ENCODE measurements at regions not wholly inside any gene's neighbourhood (a gene's known extent, or its start where the extent isn't known, plus 50 kb on each side); places are given as distances from the start of the nearest gene placed in this dataset.

GRCh38 chr12:114932806-114933205 lies 248.8 kb upstream of the TBX3 start:
- no peak for TF ChIP-seq RAD21 (IDR thresholded peaks at IDR 0.05; ENCODE audit: low read depth)
- TF ChIP-seq, protein P1, sequence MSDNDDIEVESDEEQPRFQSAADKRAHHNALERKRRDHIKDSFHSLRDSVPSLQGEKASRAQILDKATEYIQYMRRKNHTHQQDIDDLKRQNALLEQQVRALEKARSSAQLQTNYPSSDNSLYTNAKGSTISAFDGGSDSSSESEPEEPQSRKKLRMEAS (IDR thresholded peaks at IDR 0.05), result no peak
- TF ChIP-seq FOXM1 (IDR thresholded peaks at IDR 0.05; ENCODE audit: borderline replicate concordance, low read depth), result no peak
- no peak for TF ChIP-seq ZBTB7A (IDR thresholded peaks at IDR 0.05; ENCODE audit: low read depth)
- no peak for TF ChIP-seq EP300 (IDR thresholded peaks at IDR 0.05; ENCODE audit: borderline replicate concordance)
- TF ChIP-seq CEBPB (IDR thresholded peaks at IDR 0.05), result no peak
- no peak for TF ChIP-seq YY1 (IDR thresholded peaks at IDR 0.05; ENCODE audit: low read depth)
- no peak for TF ChIP-seq USF1 (IDR thresholded peaks at IDR 0.05)
- TF ChIP-seq EGR1 (IDR thresholded peaks at IDR 0.05), result no peak
- TF ChIP-seq TAF1 (IDR thresholded peaks at IDR 0.05; ENCODE audit: low read depth), result no peak
- no peak for TF ChIP-seq TCF12 (IDR thresholded peaks at IDR 0.05; ENCODE audit: low read depth)
- TF ChIP-seq, protein P2, sequence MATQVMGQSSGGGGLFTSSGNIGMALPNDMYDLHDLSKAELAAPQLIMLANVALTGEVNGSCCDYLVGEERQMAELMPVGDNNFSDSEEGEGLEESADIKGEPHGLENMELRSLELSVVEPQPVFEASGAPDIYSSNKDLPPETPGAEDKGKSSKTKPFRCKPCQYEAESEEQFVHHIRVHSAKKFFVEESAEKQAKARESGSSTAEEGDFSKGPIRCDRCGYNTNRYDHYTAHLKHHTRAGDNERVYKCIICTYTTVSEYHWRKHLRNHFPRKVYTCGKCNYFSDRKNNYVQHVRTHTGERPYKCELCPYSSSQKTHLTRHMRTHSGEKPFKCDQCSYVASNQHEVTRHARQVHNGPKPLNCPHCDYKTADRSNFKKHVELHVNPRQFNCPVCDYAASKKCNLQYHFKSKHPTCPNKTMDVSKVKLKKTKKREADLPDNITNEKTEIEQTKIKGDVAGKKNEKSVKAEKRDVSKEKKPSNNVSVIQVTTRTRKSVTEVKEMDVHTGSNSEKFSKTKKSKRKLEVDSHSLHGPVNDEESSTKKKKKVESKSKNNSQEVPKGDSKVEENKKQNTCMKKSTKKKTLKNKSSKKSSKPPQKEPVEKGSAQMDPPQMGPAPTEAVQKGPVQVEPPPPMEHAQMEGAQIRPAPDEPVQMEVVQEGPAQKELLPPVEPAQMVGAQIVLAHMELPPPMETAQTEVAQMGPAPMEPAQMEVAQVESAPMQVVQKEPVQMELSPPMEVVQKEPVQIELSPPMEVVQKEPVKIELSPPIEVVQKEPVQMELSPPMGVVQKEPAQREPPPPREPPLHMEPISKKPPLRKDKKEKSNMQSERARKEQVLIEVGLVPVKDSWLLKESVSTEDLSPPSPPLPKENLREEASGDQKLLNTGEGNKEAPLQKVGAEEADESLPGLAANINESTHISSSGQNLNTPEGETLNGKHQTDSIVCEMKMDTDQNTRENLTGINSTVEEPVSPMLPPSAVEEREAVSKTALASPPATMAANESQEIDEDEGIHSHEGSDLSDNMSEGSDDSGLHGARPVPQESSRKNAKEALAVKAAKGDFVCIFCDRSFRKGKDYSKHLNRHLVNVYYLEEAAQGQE (IDR thresholded peaks at IDR 0.05; ENCODE audit: low read depth), result no peak
- TF ChIP-seq CREB1 (IDR thresholded peaks at IDR 0.05; ENCODE audit: low read depth), result no peak
- TF ChIP-seq NFIC (IDR thresholded peaks at IDR 0.05), result no peak
- TF ChIP-seq TEAD4 (IDR thresholded peaks at IDR 0.05), result no peak

GRCh38 chr12:114931025-114931424 lies 247.1 kb upstream of the TBX3 start:
- TF ChIP-seq, protein P2 (IDR thresholded peaks at IDR 0.05; ENCODE audit: low read depth), result no peak
- TF ChIP-seq ZBTB7A (IDR thresholded peaks at IDR 0.05; ENCODE audit: low read depth), result no peak
- no peak for TF ChIP-seq EP300 (IDR thresholded peaks at IDR 0.05; ENCODE audit: borderline replicate concordance)
- TF ChIP-seq TCF12 (IDR thresholded peaks at IDR 0.05; ENCODE audit: low read depth), result no peak
- no peak for TF ChIP-seq NFIC (IDR thresholded peaks at IDR 0.05)
- no peak for TF ChIP-seq FOXM1 (IDR thresholded peaks at IDR 0.05; ENCODE audit: borderline replicate concordance, low read depth)
- no peak for TF ChIP-seq USF1 (IDR thresholded peaks at IDR 0.05)
- no peak for TF ChIP-seq YY1 (IDR thresholded peaks at IDR 0.05; ENCODE audit: low read depth)
- no peak for TF ChIP-seq CEBPB (IDR thresholded peaks at IDR 0.05)
- TF ChIP-seq RAD21 (IDR thresholded peaks at IDR 0.05; ENCODE audit: low read depth), result no peak
- TF ChIP-seq TEAD4 (IDR thresholded peaks at IDR 0.05), result no peak
- no peak for TF ChIP-seq EGR1 (IDR thresholded peaks at IDR 0.05)
- TF ChIP-seq CREB1 (IDR thresholded peaks at IDR 0.05; ENCODE audit: low read depth), result no peak
- TF ChIP-seq, protein P1 (IDR thresholded peaks at IDR 0.05), result no peak
- TF ChIP-seq TAF1 (IDR thresholded peaks at IDR 0.05; ENCODE audit: low read depth), result no peak

GRCh38 chr12:114926341-114926740 lies 242.4 kb upstream of the TBX3 start:
- no peak for TF ChIP-seq ZBTB7A (IDR thresholded peaks at IDR 0.05; ENCODE audit: low read depth)
- TF ChIP-seq, protein P2 (IDR thresholded peaks at IDR 0.05; ENCODE audit: low read depth), result no peak
- TF ChIP-seq, protein P1 (IDR thresholded peaks at IDR 0.05), result no peak
- TF ChIP-seq RAD21 (IDR thresholded peaks at IDR 0.05; ENCODE audit: low read depth), result no peak
- TF ChIP-seq YY1 (IDR thresholded peaks at IDR 0.05; ENCODE audit: low read depth), result no peak
- TF ChIP-seq TAF1 (IDR thresholded peaks at IDR 0.05; ENCODE audit: low read depth), result no peak
- no peak for TF ChIP-seq CREB1 (IDR thresholded peaks at IDR 0.05; ENCODE audit: low read depth)
- no peak for TF ChIP-seq USF1 (IDR thresholded peaks at IDR 0.05)
- TF ChIP-seq FOXM1 (IDR thresholded peaks at IDR 0.05; ENCODE audit: borderline replicate concordance, low read depth), result no peak
- TF ChIP-seq EP300 (IDR thresholded peaks at IDR 0.05; ENCODE audit: borderline replicate concordance), result no peak
- no peak for TF ChIP-seq NFIC (IDR thresholded peaks at IDR 0.05)
- no peak for TF ChIP-seq TEAD4 (IDR thresholded peaks at IDR 0.05)
- TF ChIP-seq EGR1 (IDR thresholded peaks at IDR 0.05), result no peak
- TF ChIP-seq CEBPB (IDR thresholded peaks at IDR 0.05), result no peak
- TF ChIP-seq TCF12 (IDR thresholded peaks at IDR 0.05; ENCODE audit: low read depth), result no peak
